ENCODE measurements at regions not wholly inside any gene's neighbourhood (a gene's known extent, or its start where the extent isn't known, plus 50 kb on each side); places are given as distances from the start of the nearest gene placed in this dataset.

GRCh38 chr18:72436401-72436800 lies 107.7 kb downstream of the CBLN2 start:
- Histone ChIP-seq H3K4me1 (ENCODE audit: control insufficient read depth, insufficient read depth, low read length) (no peaks in the 10 kb centered on the region), H3K27ac (ENCODE audit: low read length) (no peak overlapping the region), H3K4me3 (ENCODE audit: low read depth in 2 of 2, low read length in 2 of 2) (no peak overlapping the region), H3K36me3 (ENCODE audit: control insufficient read depth, insufficient read depth, low read length) (no peaks in the 10 kb centered on the region), H3K27me3 (ENCODE audit: control insufficient read depth, insufficient read depth, low read length) (no peaks in the 10 kb centered on the region), H3K9me3 (ENCODE audit: control insufficient read depth, insufficient read depth, low read depth, low read length) (no peaks in the 10 kb centered on the region)
- intact Hi-C loops (cut with micrococcal nuclease; ENCODE audit: unreplicated experiment) (no loop called here), in situ Hi-C loops (cut with HindIII; ENCODE audit: low pct_unique_long_range_greater_than_20kb, low sequenced_read_pairs) (no loop called here)
- DNase-seq (ENCODE audit: low read depth, low spot score): no peak
- TF ChIP-seq, protein P1, sequence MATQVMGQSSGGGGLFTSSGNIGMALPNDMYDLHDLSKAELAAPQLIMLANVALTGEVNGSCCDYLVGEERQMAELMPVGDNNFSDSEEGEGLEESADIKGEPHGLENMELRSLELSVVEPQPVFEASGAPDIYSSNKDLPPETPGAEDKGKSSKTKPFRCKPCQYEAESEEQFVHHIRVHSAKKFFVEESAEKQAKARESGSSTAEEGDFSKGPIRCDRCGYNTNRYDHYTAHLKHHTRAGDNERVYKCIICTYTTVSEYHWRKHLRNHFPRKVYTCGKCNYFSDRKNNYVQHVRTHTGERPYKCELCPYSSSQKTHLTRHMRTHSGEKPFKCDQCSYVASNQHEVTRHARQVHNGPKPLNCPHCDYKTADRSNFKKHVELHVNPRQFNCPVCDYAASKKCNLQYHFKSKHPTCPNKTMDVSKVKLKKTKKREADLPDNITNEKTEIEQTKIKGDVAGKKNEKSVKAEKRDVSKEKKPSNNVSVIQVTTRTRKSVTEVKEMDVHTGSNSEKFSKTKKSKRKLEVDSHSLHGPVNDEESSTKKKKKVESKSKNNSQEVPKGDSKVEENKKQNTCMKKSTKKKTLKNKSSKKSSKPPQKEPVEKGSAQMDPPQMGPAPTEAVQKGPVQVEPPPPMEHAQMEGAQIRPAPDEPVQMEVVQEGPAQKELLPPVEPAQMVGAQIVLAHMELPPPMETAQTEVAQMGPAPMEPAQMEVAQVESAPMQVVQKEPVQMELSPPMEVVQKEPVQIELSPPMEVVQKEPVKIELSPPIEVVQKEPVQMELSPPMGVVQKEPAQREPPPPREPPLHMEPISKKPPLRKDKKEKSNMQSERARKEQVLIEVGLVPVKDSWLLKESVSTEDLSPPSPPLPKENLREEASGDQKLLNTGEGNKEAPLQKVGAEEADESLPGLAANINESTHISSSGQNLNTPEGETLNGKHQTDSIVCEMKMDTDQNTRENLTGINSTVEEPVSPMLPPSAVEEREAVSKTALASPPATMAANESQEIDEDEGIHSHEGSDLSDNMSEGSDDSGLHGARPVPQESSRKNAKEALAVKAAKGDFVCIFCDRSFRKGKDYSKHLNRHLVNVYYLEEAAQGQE (IDR thresholded peaks at IDR 0.05; ENCODE audit: insufficient read depth in 1 of 2, low read depth in 2 of 2, low read length in 1 of 2): no peak
- TF ChIP-seq TCF7L2 (IDR thresholded peaks at IDR 0.05; ENCODE audit: low read depth, low read length) (no peak), POLR2AphosphoS5 (IDR thresholded peaks at IDR 0.05; ENCODE audit: low read depth, low read length) (no peak)
- ATAC-seq: no peak
- no TSS peak for BruUV-seq (replicated peaks)
- ChIA-PET POLR2A (no interaction called here), CTCF (no interaction called here)

GRCh38 chr18:72433756-72434155 lies 110.4 kb downstream of the CBLN2 start:
- no peak for DNase-seq (ENCODE audit: low read depth, low spot score)
- intact Hi-C loops (cut with micrococcal nuclease; ENCODE audit: unreplicated experiment) (no loop called here), in situ Hi-C loops (cut with HindIII; ENCODE audit: low pct_unique_long_range_greater_than_20kb, low sequenced_read_pairs) (no loop called here)
- no peak for TF ChIP-seq POLR2AphosphoS5 (IDR thresholded peaks at IDR 0.05; ENCODE audit: low read depth, low read length)
- TF ChIP-seq CTCF (IDR thresholded peaks at IDR 0.05): no peak
- no peak for TF ChIP-seq TCF7L2 (IDR thresholded peaks at IDR 0.05; ENCODE audit: low read depth, low read length)
- TF ChIP-seq, protein P1 (IDR thresholded peaks at IDR 0.05; ENCODE audit: insufficient read depth in 1 of 2, low read depth in 2 of 2, low read length in 1 of 2): no peak
- TF ChIP-seq SIN3A (IDR thresholded peaks at IDR 0.05; ENCODE audit: borderline replicate concordance, insufficient read depth, low read depth, low read length): no peak
- ChIA-PET POLR2A (no interaction called here), CTCF (no interaction called here)
- H3K36me3 ChIP-seq (ENCODE audit: control insufficient read depth, insufficient read depth, low read length): no peaks in the 10 kb centered on the region
- no peaks in the 10 kb centered on the region for H3K4me1 ChIP-seq (ENCODE audit: control insufficient read depth, insufficient read depth, low read length)
- H3K4me3 ChIP-seq (ENCODE audit: low read depth in 2 of 2, low read length in 2 of 2): no peak overlapping the region
- no TSS peak for BruUV-seq (replicated peaks)
- H3K27ac ChIP-seq (ENCODE audit: low read length): no peak overlapping the region
- no peak for ATAC-seq
- H3K27me3 ChIP-seq (ENCODE audit: control insufficient read depth, insufficient read depth, low read length): no peaks in the 10 kb centered on the region
- no peaks in the 10 kb centered on the region for H3K9me3 ChIP-seq (ENCODE audit: control insufficient read depth, insufficient read depth, low read depth, low read length)
